B cell (primary cell): ENCODE measurements at regions not wholly inside any gene's neighbourhood (a gene's known extent, or its start where the extent isn't known, plus 50 kb on each side); places are given as distances from the start of the nearest gene placed in this dataset.

Experiments
- EZH2 ChIP-seq: IDR thresholded peaks from 2 replicates; pipeline ENCODE4 v1.6.1; 2012; ENCODE audit warnings: borderline replicate concordance, low read depth, mild to moderate bottlenecking, moderate library complexity, low read length; ENCODE audit not compliant: insufficient read depth, poor library complexity, severe bottlenecking
- TF ChIP-seq, protein P1 (sequence below): fragments of 200-600 bp; IDR thresholded peaks from one replicate; pipeline ENCODE4 v1.8.0; 2022; ENCODE audit warnings: antibody characterized with exemption, mild to moderate bottlenecking

DNA sequence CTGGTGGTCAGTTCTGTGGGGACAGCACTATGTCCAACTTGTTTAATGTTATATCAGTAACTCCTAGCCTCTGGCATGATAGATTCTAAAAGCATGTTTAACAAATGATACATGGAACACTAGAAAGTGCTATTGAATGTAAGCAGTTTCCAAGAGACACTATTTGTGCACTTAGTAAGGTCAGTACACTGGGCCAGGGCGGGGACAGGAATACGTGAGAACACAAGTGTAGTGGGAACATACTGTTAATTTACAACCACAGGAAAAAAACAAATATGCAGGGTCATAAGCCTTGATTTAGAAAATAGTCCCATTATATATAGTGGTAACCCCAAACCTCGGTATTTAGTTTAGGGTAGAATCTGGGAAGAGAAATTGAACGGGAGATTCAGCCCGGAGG lies 88.9 kb upstream of the SLC38A2 start:
- TF ChIP-seq, protein P1, sequence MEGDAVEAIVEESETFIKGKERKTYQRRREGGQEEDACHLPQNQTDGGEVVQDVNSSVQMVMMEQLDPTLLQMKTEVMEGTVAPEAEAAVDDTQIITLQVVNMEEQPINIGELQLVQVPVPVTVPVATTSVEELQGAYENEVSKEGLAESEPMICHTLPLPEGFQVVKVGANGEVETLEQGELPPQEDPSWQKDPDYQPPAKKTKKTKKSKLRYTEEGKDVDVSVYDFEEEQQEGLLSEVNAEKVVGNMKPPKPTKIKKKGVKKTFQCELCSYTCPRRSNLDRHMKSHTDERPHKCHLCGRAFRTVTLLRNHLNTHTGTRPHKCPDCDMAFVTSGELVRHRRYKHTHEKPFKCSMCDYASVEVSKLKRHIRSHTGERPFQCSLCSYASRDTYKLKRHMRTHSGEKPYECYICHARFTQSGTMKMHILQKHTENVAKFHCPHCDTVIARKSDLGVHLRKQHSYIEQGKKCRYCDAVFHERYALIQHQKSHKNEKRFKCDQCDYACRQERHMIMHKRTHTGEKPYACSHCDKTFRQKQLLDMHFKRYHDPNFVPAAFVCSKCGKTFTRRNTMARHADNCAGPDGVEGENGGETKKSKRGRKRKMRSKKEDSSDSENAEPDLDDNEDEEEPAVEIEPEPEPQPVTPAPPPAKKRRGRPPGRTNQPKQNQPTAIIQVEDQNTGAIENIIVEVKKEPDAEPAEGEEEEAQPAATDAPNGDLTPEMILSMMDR, result no peak
- no peak for TF ChIP-seq EZH2
